ENCODE measurements at regions not wholly inside any gene's neighbourhood (a gene's known extent, or its start where the extent isn't known, plus 50 kb on each side); places are given as distances from the start of the nearest gene placed in this dataset.

GRCh38 chrX:125940985-125941384, 225.1 kb downstream of the DCAF12L2 start:
- TF ChIP-seq CTCF (IDR thresholded peaks at IDR 0.05 in 2 of 3, conservative IDR thresholded peaks at IDR 0.05 in 1 of 3; ENCODE audit: insufficient read depth in 2 of 3, low read depth in 1 of 3, low read length in 3 of 3) (no peak), CAMTA2 (CRISPR knock-in tag; conservative IDR thresholded peaks at IDR 0.05) (no peak), ESRRA (IDR thresholded peaks at IDR 0.05; ENCODE audit: borderline replicate concordance, low read depth) (no peak), TSC22D4 (tag; IDR thresholded peaks at IDR 0.05) (no peak), ETS1 (conservative IDR thresholded peaks at IDR 0.05; ENCODE audit: control insufficient read depth, low read depth, low read length) (no peak), NR2F6 (CRISPR knock-in tag; IDR thresholded peaks at IDR 0.05) (no peak), ZBED1 (IDR thresholded peaks at IDR 0.05) (no peak), EP300 (IDR thresholded peaks at IDR 0.05; ENCODE audit: low read length) (no peak), POLR2A (conservative IDR thresholded peaks at IDR 0.05) (no peak), POLR2AphosphoS5 (IDR thresholded peaks at IDR 0.05; ENCODE audit: control insufficient read depth, insufficient read depth, low read depth, low read length) (no peak)
